KMS-11 (cell line): ENCODE measurements at regions not wholly inside any gene's neighbourhood (a gene's known extent, or its start where the extent isn't known, plus 50 kb on each side); places are given as distances from the start of the nearest gene placed in this dataset.

Experiments
- H2AFZ ChIP-seq: fragments of 200-600 bp; sonication (generic); 2 replicates; pipeline ENCODE4 v1.6.1; 2016; ENCODE audit warnings: antibody characterized with exemption, mixed run types, low read depth
- H3K27ac ChIP-seq: fragments of 200-600 bp; sonication (generic); 2 replicates; pipeline ENCODE4 v1.6.1; 2016; ENCODE audit warnings: mild to moderate bottlenecking, mixed run types
- H3K27me3 ChIP-seq: fragments of 200-600 bp; sonication (generic); 2 replicates; pipeline ENCODE4 v1.6.1; 2017; ENCODE audit warnings: mild to moderate bottlenecking, low read depth, mixed run types, moderate library complexity; ENCODE audit not compliant: insufficient read depth
- H3K36me3 ChIP-seq: fragments of 200-600 bp; sonication (generic); 2 replicates; pipeline ENCODE4 v1.6.1; 2017; ENCODE audit warnings: mild to moderate bottlenecking, mixed run types; ENCODE audit not compliant: insufficient read depth
- H3K4me1 ChIP-seq: fragments of 200-600 bp; sonication (generic); 2 replicates; pipeline ENCODE4 v1.6.1; 2016; ENCODE audit warnings: mild to moderate bottlenecking, low read depth, mixed run types; ENCODE audit not compliant: poor library complexity, severe bottlenecking
- H3K4me2 ChIP-seq: fragments of 200-600 bp; sonication (generic); 2 replicates; pipeline ENCODE4 v1.7.0; 2016; ENCODE audit warnings: mild to moderate bottlenecking, mixed run types
- H3K4me3 ChIP-seq: fragments of 200-600 bp; sonication (generic); IDR thresholded peaks from 2 replicates; pipeline ENCODE4 v1.6.1; 2017; ENCODE audit warnings: low read depth, low read length, mixed read lengths; ENCODE audit not compliant: insufficient read depth
- H3K79me2 ChIP-seq: fragments of 200-600 bp; sonication (generic); 2 replicates; pipeline ENCODE4 v1.6.1; 2016; ENCODE audit warnings: low read depth, mixed run types; ENCODE audit not compliant: insufficient read depth
- H3K9ac ChIP-seq: fragments of 200-600 bp; sonication (generic); 2 replicates; pipeline ENCODE4 v1.6.1; 2016; ENCODE audit warnings: mild to moderate bottlenecking, mixed run types
- H4K20me1 ChIP-seq: fragments of 200-600 bp; sonication (generic); 2 replicates; pipeline ENCODE4 v1.6.1; 2016; ENCODE audit warnings: mild to moderate bottlenecking, mixed run types; ENCODE audit not compliant: insufficient read depth
- TF ChIP-seq, protein P1 (sequence below): fragments of 200-600 bp; sonication (generic); conservative IDR thresholded peaks from 2 replicates; pipeline ENCODE4 v1.6.1; 2017; ENCODE audit warnings: low read depth, mild to moderate bottlenecking, antibody characterized with exemption, low read length, moderate library complexity, mixed read lengths

GRCh38 chr1:194807530-194808220, 1621.3 kb upstream of the B3GALT2 start:
- Histone ChIP-seq H3K36me3 (no peaks in the 10 kb centered on the region), H3K4me3 (no peak overlapping the region), H3K27me3 (no peaks in the 10 kb centered on the region), H3K79me2 (no peaks in the 10 kb centered on the region), H2AFZ (no peak overlapping the region), H3K4me1 (peaks cover 33% of the 10 kb centered on the region), H4K20me1 (no peaks in the 10 kb centered on the region), H3K4me2 (no peak overlapping the region), H3K27ac (no peak overlapping the region), H3K9ac (no peak overlapping the region)
- TF ChIP-seq, protein P1, sequence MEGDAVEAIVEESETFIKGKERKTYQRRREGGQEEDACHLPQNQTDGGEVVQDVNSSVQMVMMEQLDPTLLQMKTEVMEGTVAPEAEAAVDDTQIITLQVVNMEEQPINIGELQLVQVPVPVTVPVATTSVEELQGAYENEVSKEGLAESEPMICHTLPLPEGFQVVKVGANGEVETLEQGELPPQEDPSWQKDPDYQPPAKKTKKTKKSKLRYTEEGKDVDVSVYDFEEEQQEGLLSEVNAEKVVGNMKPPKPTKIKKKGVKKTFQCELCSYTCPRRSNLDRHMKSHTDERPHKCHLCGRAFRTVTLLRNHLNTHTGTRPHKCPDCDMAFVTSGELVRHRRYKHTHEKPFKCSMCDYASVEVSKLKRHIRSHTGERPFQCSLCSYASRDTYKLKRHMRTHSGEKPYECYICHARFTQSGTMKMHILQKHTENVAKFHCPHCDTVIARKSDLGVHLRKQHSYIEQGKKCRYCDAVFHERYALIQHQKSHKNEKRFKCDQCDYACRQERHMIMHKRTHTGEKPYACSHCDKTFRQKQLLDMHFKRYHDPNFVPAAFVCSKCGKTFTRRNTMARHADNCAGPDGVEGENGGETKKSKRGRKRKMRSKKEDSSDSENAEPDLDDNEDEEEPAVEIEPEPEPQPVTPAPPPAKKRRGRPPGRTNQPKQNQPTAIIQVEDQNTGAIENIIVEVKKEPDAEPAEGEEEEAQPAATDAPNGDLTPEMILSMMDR: no peak

GRCh38 chr1:194802572-194802971, 1616.2 kb upstream of the B3GALT2 start:
- peaks cover 6% of the 10 kb centered on the region for H3K4me1 ChIP-seq
- no peak overlapping the region for H2AFZ ChIP-seq

GRCh38 chr1:194795917-194796593, 1609.6 kb upstream of the B3GALT2 start:
- H2AFZ ChIP-seq: no peak overlapping the region
- H3K27me3 ChIP-seq: no peaks in the 10 kb centered on the region
- no peaks in the 10 kb centered on the region for H3K36me3 ChIP-seq
- TF ChIP-seq, protein P1: no peak
- no peak overlapping the region for H3K27ac ChIP-seq
- H3K9ac ChIP-seq: no peak overlapping the region
- no peaks in the 10 kb centered on the region for H4K20me1 ChIP-seq
- no peaks in the 10 kb centered on the region for H3K79me2 ChIP-seq
- no peak overlapping the region for H3K4me2 ChIP-seq
- no peaks in the 10 kb centered on the region for H3K4me1 ChIP-seq
- no peak overlapping the region for H3K4me3 ChIP-seq

More at GRCh38 chr1:194802572-194802971, 1616.2 kb upstream of the B3GALT2 start:
- no peak overlapping the region for H3K9ac ChIP-seq
- no peaks in the 10 kb centered on the region for H3K79me2 ChIP-seq
- H3K4me3 ChIP-seq: no peak overlapping the region
- TF ChIP-seq, protein P1: no peak
- H3K4me2 ChIP-seq: no peak overlapping the region
- H3K27ac ChIP-seq: no peak overlapping the region
- no peaks in the 10 kb centered on the region for H4K20me1 ChIP-seq
- H3K36me3 ChIP-seq: no peaks in the 10 kb centered on the region
- no peaks in the 10 kb centered on the region for H3K27me3 ChIP-seq

DNA sequence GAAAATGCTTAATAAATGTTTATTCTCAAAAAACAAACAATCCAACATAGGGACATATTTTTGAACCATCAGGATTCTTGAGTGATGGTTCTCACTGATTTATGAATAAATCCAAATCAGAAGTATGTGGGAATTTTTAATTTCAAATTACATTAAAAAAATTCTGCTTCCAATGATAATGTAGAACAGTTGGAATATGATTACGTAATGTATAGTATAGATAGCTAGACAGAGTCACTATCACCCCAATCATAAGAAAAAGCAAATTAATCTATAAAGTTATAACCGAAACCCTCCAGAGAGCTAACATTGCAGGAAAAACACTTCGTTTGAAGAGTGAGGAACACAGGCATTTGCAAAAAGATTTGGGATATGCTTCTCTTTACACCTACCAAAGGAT, 1600.6 kb upstream of the B3GALT2 start:
- no peak overlapping the region for H3K27ac ChIP-seq
- TF ChIP-seq, protein P1: no peak
- no peaks in the 10 kb centered on the region for H4K20me1 ChIP-seq
- H3K27me3 ChIP-seq: no peaks in the 10 kb centered on the region
- H2AFZ ChIP-seq: no peak overlapping the region
- no peaks in the 10 kb centered on the region for H3K79me2 ChIP-seq
- H3K4me2 ChIP-seq: no peak overlapping the region
- peaks cover 29% of the 10 kb centered on the region for H3K4me1 ChIP-seq
- H3K9ac ChIP-seq: no peak overlapping the region
- no peaks in the 10 kb centered on the region for H3K36me3 ChIP-seq
- H3K4me3 ChIP-seq: no peak overlapping the region
